RWPE2 (cell line): ENCODE measurements at regions not wholly inside any gene's neighbourhood (a gene's known extent, or its start where the extent isn't known, plus 50 kb on each side); places are given as distances from the start of the nearest gene placed in this dataset.
"Not testable (repeated sequence)": the region's sequence is repeated elsewhere in the genome, so short reads cannot be mapped to it uniquely, and the experiment has no call there.

Experiments
- ATAC-seq: fragments of 200-7000 bp; cut with Tn5 transposase; 3 replicates; pipeline ENCODE4 v1.9.1; 2021; ENCODE audit warnings: low read depth
- DNase-seq: peaks from one replicate; pipeline ENCODE4 v3.0.0-alpha.2; 2020; ENCODE audit warnings: low spot score
- H3K27ac ChIP-seq: fragments of 450-650 bp; 2 replicates; pipeline ENCODE4 v1.5.1; 2017; ENCODE audit warnings: mild to moderate bottlenecking; ENCODE audit not compliant: poor library complexity, severe bottlenecking
- H3K27me3 ChIP-seq: fragments of 250-450 bp; sonication (Bioruptor Pico); 2 replicates; pipeline ENCODE4 v1.5.1; 2021; ENCODE audit warnings: mild to moderate bottlenecking, moderate library complexity; ENCODE audit not compliant: insufficient read depth, poor library complexity, severe bottlenecking
- H3K36me3 ChIP-seq: fragments of 250-450 bp; sonication (Bioruptor Pico); 2 replicates; pipeline ENCODE4 v1.5.1; 2020; ENCODE audit warnings: low read depth, mild to moderate bottlenecking, moderate library complexity
- H3K4me1 ChIP-seq: fragments of 250-450 bp; sonication (Bioruptor Pico); 2 replicates; pipeline ENCODE4 v1.5.1; 2021; ENCODE audit warnings: mild to moderate bottlenecking, moderate library complexity; ENCODE audit not compliant: insufficient read depth, poor library complexity, severe bottlenecking
- H3K4me3 ChIP-seq: fragments of 250-450 bp; sonication (Bioruptor Pico); 2 replicates; pipeline ENCODE4 v1.5.1; 2021; ENCODE audit warnings: mild to moderate bottlenecking, moderate library complexity; ENCODE audit not compliant: severe bottlenecking
- H3K9me3 ChIP-seq: fragments of 250-450 bp; sonication (Bioruptor Pico); 2 replicates; pipeline ENCODE4 v1.5.1; 2021; ENCODE audit warnings: mild to moderate bottlenecking, moderate library complexity; ENCODE audit not compliant: severe bottlenecking
- TF ChIP-seq, protein P1 (sequence below): fragments of 450-650 bp; IDR thresholded peaks from one replicate; pipeline ENCODE4 v1.5.1; 2017; ENCODE audit warnings: mild to moderate bottlenecking, moderate library complexity; ENCODE audit not compliant: poor library complexity, severe bottlenecking

DNA sequence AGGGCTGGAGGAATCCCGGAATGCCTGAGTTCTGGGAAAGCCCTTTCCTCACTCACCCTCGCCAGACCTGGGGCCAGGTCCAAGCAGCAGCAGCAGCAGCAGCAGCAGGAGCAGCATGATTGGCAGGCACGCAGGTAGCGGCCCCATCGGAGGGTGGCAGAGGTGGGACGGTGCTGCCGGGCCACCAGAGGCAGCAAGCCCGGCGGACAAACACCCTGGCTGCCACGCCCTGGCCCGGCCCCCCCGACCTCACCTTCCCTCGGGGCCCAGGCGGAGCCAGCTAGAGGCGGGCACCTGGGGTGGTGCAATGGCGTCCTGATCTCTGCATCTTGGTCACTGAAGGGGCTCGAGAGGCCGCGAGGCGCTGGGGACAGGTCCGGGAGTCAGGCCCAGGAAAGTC is 122.4 kb downstream of the LAT start:
- no peak overlapping the region for H3K4me3 ChIP-seq
- no peak overlapping the region for H3K27ac ChIP-seq

DNA sequence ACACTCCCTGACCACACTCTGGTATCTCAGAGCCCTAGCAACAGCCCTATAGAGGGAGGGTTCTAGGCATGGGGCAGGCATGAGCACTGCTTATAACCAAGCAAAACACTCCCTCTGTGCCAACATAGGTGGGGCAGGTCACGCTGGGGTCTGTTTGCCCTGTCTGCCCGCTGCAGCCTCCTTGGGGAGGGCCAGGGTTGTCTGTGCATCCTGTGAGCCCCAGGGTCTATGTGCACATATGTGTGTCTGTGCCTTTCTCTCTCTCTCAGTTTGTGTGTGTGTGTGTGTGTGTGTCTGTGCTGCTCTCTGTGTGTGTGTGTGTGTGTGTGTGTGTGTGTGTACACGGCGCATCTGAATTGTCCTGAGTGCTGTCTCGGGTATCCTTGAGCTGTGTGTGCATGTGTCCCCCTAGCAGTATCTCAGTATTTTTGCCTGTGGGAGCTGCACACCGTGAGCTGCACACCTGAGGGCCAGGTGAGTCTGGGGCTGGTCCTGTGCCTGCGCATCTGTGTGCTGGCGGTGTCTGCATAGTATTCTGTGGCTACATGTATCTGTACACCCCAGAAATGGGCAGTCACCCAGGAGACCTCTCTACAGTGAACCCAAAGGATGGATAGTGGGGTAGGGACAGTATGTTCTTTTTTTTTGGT is 121.5 kb downstream of the LAT start:
- not testable (repeated sequence) for H3K4me3 ChIP-seq, H3K4me1 ChIP-seq, DNase-seq, H3K36me3 ChIP-seq, H3K27me3 ChIP-seq, H3K9me3 ChIP-seq, H3K27ac ChIP-seq
- 0 out of 3 replicates have a peak, but pooled peaks have one; percentile 44 for ATAC-seq

More for the DNA sequence above, 122.4 kb downstream of the LAT start:
- Histone ChIP-seq H3K9me3 (no peaks in the 10 kb centered on the region), H3K36me3 (no peaks in the 10 kb centered on the region), H3K27me3 (peaks cover 2% of the 10 kb centered on the region), H3K4me1 (no peaks in the 10 kb centered on the region)
- ATAC-seq: no peak
- no peak for DNase-seq
- TF ChIP-seq, protein P1, sequence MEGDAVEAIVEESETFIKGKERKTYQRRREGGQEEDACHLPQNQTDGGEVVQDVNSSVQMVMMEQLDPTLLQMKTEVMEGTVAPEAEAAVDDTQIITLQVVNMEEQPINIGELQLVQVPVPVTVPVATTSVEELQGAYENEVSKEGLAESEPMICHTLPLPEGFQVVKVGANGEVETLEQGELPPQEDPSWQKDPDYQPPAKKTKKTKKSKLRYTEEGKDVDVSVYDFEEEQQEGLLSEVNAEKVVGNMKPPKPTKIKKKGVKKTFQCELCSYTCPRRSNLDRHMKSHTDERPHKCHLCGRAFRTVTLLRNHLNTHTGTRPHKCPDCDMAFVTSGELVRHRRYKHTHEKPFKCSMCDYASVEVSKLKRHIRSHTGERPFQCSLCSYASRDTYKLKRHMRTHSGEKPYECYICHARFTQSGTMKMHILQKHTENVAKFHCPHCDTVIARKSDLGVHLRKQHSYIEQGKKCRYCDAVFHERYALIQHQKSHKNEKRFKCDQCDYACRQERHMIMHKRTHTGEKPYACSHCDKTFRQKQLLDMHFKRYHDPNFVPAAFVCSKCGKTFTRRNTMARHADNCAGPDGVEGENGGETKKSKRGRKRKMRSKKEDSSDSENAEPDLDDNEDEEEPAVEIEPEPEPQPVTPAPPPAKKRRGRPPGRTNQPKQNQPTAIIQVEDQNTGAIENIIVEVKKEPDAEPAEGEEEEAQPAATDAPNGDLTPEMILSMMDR: no peak

DNA sequence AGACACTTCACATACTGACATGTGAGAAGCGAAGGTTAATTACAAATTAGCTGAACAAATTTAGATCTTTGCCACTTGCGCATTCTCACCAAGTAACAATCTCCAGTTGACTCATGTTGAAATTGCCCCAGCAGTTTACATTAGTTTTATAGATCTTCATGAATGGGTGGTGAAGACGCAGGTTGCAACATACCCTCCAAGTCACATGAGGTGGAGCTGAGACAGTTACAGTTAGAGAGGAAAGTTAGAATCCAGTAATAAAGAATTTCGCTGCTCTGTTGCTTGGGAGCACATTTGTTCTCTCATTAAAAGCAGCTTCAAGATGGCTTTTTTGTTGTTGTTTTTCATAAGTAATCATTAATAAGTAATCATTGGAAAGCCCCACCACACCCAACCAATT is 119.7 kb downstream of the LAT start:
- not testable (repeated sequence) for H3K27ac ChIP-seq, H3K4me1 ChIP-seq, H3K9me3 ChIP-seq, H3K4me3 ChIP-seq, H3K36me3 ChIP-seq, DNase-seq, H3K27me3 ChIP-seq
- ATAC-seq: 0 out of 3 replicates have a peak, but pooled peaks have one; percentile 17

DNA sequence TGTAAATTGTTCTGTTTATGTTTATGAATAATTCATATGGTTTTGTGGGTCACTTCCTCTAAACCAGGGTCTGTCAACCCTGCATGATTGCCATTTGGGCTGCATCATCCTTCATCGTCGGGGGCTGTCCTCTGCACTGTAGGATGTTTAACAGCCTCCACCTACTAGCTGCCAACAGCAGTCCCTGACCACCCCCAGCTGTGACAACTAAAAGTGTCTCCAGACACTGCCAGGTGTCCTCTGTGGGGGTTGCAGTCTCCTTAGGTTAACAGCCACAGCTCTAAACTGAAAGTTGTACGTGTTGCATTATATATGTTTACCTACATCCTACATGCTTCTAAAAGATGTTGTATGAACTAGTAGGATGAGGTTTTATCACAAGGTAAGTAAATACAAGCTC is 113.1 kb downstream of the LAT start:
- H3K36me3 ChIP-seq, H3K27ac ChIP-seq, H3K9me3 ChIP-seq, ATAC-seq, H3K4me1 ChIP-seq, H3K4me3 ChIP-seq, H3K27me3 ChIP-seq, DNase-seq: not testable (repeated sequence)

DNA sequence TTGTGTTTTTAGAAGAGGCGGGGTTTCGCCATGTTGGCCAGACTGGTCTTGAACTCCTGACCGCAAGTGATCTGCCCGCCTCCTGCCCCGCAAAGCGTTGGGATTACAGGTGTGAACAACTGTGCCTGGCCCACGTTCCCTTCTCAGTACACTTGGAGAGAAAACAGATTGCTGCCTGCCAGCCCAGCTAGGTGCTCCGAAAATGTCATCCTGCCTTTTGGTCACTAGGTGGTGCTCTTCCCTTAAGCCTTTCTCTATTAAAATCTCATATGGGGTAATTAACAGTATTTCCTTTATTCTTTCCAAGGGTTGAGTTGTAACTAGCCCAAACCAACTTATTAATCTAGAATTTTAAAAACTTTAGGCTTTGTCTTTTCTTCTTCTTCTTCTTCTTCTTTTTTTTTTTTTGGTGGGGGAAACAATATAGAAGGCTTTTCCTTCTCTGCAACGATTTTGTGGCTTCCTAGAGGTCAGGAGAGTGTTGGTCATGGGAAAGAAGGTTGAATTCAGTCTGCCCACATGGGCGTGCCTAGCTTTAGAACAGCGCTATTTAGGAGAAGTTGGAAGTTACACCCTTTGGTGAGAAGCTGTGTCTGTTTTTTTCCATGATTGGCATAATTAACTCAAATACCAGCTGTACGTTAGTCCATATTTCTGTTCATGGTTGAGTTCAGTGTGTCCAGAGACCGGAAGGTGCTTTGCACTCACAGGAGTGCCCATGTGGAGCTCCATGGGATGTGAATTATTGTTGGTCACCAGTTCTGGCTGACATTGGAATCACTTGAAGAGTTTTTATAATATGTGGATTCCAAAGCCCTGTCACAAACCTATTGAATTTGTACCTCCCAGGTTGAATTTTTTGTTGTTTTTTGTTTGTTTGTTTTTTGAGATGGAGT is 110.1 kb downstream of the LAT start:
- TF ChIP-seq, protein P1: peak; percentile 56
- not testable (repeated sequence) for H3K4me3 ChIP-seq, H3K27ac ChIP-seq, H3K4me1 ChIP-seq, H3K9me3 ChIP-seq, DNase-seq, H3K36me3 ChIP-seq, H3K27me3 ChIP-seq
- ATAC-seq: peak; percentile 61

DNA sequence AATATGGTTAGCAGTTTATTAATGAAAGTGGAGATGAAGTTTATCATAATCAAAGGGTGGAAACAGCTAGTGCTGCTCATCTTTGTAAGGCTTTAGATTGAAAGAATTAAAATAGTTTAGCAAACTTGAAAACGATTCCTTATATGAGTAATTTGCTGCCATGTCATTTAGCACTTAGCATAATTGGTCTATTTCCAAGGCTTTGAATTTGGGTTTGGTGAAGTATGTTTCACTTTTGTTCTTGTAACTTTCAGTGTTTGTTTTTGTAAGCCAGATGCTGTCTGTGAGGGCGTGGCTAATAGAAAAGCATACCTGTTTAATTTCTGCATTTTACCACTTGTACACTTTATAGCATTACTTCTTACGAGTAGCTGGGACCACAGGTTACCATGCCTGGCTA is 109.5 kb downstream of the LAT start:
- H3K4me3 ChIP-seq, H3K27ac ChIP-seq, H3K4me1 ChIP-seq, H3K36me3 ChIP-seq, DNase-seq, H3K27me3 ChIP-seq, H3K9me3 ChIP-seq, ATAC-seq: not testable (repeated sequence)

DNA sequence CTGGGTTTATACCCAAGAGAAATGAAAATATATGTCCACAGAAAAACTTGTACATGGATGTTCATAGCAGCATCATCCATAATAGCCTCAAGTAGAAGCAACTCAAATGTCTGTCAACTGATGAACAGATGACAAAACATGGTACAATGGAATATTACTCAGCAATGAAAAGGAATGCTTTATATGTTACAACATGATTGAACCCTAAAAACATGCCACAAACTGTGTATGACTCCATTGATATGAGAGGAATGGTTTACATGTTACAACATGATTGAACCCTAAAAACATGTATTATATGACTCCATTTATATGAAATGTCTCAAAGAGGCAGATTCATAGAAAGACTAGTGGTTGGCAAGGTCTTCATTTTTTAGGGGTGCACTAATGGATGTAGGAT is 104.8 kb downstream of the LAT start:
- not testable (repeated sequence) for H3K27me3 ChIP-seq, DNase-seq, H3K4me1 ChIP-seq, H3K27ac ChIP-seq, H3K36me3 ChIP-seq, H3K4me3 ChIP-seq, ATAC-seq, H3K9me3 ChIP-seq

DNA sequence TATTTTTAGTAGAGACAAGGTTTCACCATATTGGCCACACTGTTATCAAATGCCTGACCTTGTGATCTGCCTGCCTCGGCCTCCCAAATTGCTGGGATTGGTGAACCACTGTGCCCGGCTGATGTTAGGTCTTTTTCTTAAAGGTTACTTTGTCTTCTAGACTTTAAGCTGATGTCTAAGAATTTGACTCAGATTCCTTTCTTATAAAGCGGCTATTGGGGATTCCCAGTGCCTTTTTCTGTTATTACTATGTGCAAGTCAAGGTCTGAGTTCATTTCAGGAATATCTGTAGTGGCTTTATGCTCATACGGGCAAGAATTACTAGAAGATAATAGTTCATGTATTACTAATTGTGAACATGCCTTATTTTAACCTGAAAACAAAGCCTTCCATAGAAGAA is 102.8 kb downstream of the LAT start:
- H3K4me1 ChIP-seq, H3K36me3 ChIP-seq, H3K4me3 ChIP-seq, ATAC-seq, H3K27me3 ChIP-seq, H3K9me3 ChIP-seq, H3K27ac ChIP-seq, DNase-seq: not testable (repeated sequence)

DNA sequence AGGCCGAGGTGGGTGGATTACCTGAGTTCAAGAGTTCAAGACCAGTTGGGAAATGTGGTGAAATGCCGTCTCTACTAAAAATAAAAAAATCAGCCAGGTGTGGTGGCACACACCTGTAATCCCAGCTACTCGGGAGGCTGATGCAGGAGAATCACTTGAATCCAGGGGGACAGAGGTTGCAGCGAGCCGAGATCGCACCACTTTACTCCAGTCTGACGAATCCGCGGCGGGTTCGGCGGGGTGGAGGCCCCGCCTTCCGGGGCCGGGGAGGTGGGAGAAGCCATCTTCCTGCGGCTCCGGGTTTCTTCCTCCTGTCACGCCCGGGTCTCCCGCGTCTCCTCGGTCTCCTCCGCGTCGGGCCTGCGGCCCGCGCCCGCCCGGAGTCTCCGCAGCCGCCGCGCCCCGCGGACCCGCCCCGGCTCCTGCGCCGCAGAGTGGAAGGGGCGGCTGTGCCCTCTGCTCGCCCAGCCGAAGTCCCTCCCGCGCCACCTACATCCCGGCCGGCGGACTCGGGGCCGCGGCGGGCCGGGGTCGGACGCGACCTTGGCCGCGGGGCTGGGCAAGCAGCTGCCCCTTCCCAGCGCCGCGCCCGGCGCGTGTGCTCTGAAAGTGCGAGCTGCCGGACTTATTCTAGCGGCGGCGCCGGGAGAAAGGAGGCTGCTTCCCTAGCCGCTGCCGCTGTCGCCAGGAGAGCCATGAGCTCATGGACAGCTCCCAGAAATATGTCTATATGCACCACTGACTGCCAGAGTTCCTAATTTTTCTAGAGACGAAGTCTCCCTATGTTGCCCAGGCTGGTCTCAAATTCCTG is 97.2 kb downstream of the LAT start:
- not testable (repeated sequence) for DNase-seq, H3K36me3 ChIP-seq, H3K9me3 ChIP-seq, H3K4me1 ChIP-seq, H3K27ac ChIP-seq, H3K27me3 ChIP-seq
- peak overlapping the region; percentile 30 for H3K4me3 ChIP-seq
- peak; percentile 81 for ATAC-seq
